PC-9 (cell line): ENCODE measurements at regions not wholly inside any gene's neighbourhood (a gene's known extent, or its start where the extent isn't known, plus 50 kb on each side); places are given as distances from the start of the nearest gene placed in this dataset.

Experiments used
- EZH2 ChIP-seq: fragments of 200-600 bp; sonication (generic); IDR thresholded peaks from 2 replicates; pipeline ENCODE4 v1.8.0; 2017; ENCODE audit warnings: antibody characterized with exemption, low read depth
- TF ChIP-seq, protein P1 (sequence below): fragments of 200-600 bp; sonication (generic); conservative IDR thresholded peaks from 2 replicates; pipeline ENCODE4 v1.6.1; 2017; ENCODE audit warnings: mixed run types, antibody characterized with exemption, mild to moderate bottlenecking, moderate library complexity

DNA sequence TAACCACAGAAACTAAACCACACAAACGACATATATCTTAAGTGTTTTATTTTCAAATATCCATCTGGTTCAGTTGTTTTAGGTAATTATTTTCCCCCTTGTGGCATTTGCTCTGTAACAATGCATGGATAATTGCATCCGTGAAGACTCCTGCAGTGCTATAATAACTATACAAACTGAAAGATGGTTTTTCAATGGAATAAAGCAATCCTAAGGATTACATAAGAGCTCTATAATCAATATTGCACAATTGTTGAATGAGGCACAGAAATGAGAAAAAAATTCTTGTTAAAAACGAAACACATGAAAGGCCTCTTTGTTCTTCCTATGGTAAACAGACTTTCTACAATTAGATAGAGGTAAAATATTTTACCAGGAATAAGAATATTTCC lies 446.0 kb upstream of the EPHA3 start:
- TF ChIP-seq, protein P1, sequence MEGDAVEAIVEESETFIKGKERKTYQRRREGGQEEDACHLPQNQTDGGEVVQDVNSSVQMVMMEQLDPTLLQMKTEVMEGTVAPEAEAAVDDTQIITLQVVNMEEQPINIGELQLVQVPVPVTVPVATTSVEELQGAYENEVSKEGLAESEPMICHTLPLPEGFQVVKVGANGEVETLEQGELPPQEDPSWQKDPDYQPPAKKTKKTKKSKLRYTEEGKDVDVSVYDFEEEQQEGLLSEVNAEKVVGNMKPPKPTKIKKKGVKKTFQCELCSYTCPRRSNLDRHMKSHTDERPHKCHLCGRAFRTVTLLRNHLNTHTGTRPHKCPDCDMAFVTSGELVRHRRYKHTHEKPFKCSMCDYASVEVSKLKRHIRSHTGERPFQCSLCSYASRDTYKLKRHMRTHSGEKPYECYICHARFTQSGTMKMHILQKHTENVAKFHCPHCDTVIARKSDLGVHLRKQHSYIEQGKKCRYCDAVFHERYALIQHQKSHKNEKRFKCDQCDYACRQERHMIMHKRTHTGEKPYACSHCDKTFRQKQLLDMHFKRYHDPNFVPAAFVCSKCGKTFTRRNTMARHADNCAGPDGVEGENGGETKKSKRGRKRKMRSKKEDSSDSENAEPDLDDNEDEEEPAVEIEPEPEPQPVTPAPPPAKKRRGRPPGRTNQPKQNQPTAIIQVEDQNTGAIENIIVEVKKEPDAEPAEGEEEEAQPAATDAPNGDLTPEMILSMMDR: no peak
- no peak for TF ChIP-seq EZH2
